H1 (cell line): ENCODE measurements at regions not wholly inside any gene's neighbourhood (a gene's known extent, or its start where the extent isn't known, plus 50 kb on each side); places are given as distances from the start of the nearest gene placed in this dataset.
A peak's percentile ranks its signal among the peaks of the same experiment; 100 is the strongest.

Experiments
- CTCF ChIA-PET: fragments of 300-600 bp; sonication (Branson Sonifier 250); formaldehyde crosslinking; loops from one replicate; lab custom pipeline; 2021; ENCODE audit not compliant: partially characterized antibody; lab: Charles Lee
- POLR2A ChIA-PET: fragments of 300-600 bp; sonication (Branson Sonifier 250); formaldehyde crosslinking; loops from one replicate; lab custom pipeline; 2021; ENCODE audit warnings: inconsistent platforms; ENCODE audit not compliant: partially characterized antibody; lab: Charles Lee
- DNase-seq, 2 experiments: peaks; one replicate each; pipeline versions ENCODE4 v3.0.0 to v3.0.0-alpha.2; 2010 to 2022; ENCODE audit warnings: low spot score in 2 of 2, low read depth in 1 of 2, mixed read lengths in 1 of 2
- FAIRE-seq: peaks from 2 replicates; lab custom pipeline; 2011; peaks lifted over from hg19 to GRCh38; lab: Jason Lieb, UNC
- H2AFZ ChIP-seq: 2 replicates; pipeline ENCODE4 v1.8.1; 2012; ENCODE audit warnings: low read length, inconsistent platforms
- H2AK5ac ChIP-seq: 2 replicates; pipeline ENCODE4 v1.6.1; 2013; ENCODE audit warnings: low read depth, low read length
- H2BK120ac ChIP-seq: replicated peaks from 2 replicates; pipeline ENCODE3; 2013; ENCODE audit warnings: low read depth, low read length, inconsistent platforms
- H2BK12ac ChIP-seq: 2 replicates; pipeline ENCODE4 v1.6.1; 2013; ENCODE audit warnings: low read depth, low read length
- H2BK15ac ChIP-seq: 2 replicates; pipeline ENCODE4 v1.6.1; 2013; ENCODE audit warnings: low read length
- H2BK20ac ChIP-seq: 2 replicates; pipeline ENCODE4 v1.6.1; 2013; ENCODE audit warnings: low read length
- H2BK5ac ChIP-seq: 2 replicates; pipeline ENCODE4 v1.6.1; 2013; ENCODE audit warnings: low read depth, low read length
- H3K14ac ChIP-seq: 2 replicates; pipeline ENCODE4 v1.6.1; 2013; ENCODE audit warnings: inconsistent platforms; ENCODE audit not compliant: insufficient read length
- H3K18ac ChIP-seq: 2 replicates; pipeline ENCODE4 v1.6.1; 2013; ENCODE audit warnings: low read length; ENCODE audit errors: extremely low read depth
- H3K23ac ChIP-seq: 2 replicates; pipeline ENCODE4 v1.6.1; 2013; ENCODE audit warnings: inconsistent platforms; ENCODE audit not compliant: insufficient read length
- H3K23me2 ChIP-seq: 2 replicates; pipeline ENCODE4 v1.6.1; 2013; ENCODE audit warnings: low read depth, low read length
- H3K27ac ChIP-seq: 2 replicates; pipeline ENCODE4 v1.6.1; 2011; ENCODE audit warnings: low read depth, low read length, inconsistent platforms
- H3K27me3 ChIP-seq, 4 experiments: replicated peaks in 1 of 4; 1 replicate in 1 of 4; 2 replicates in 3 of 4; pipeline versions ENCODE4 v1.6.1 to v1.8.1; 2011 to 2013; ENCODE audit warnings: low read length in 3 of 4, mild to moderate bottlenecking in 3 of 4, inconsistent platforms in 2 of 4, mixed read lengths in 2 of 4, moderate library complexity in 1 of 4; ENCODE audit not compliant: control insufficient read depth in 3 of 4, insufficient read depth in 3 of 4; ENCODE audit errors: extremely low read depth in 1 of 4
- H3K36me3 ChIP-seq, 4 experiments: 2 replicates each; pipeline versions ENCODE4 v1.6.1 to v1.8.1; 2011 to 2013; ENCODE audit warnings: mild to moderate bottlenecking in 4 of 4, low read length in 3 of 4, moderate library complexity in 2 of 4, control low read depth in 1 of 4, inconsistent platforms in 1 of 4; ENCODE audit not compliant: insufficient read depth in 4 of 4, control insufficient read depth in 2 of 4
- H3K4ac ChIP-seq: replicated peaks from 2 replicates; pipeline ENCODE3; 2013; ENCODE audit warnings: low read length, low read depth, mixed read lengths, inconsistent platforms; ENCODE audit not compliant: insufficient read length
- H3K4me1 ChIP-seq, 4 experiments: replicated peaks in 1 of 4; 1 replicate in 1 of 4; 2 replicates in 3 of 4; pipeline versions ENCODE4 v1.6.1 to v1.8.1; 2011 to 2013; ENCODE audit warnings: low read length in 3 of 4, inconsistent platforms in 2 of 4, mixed read lengths in 1 of 4; ENCODE audit not compliant: insufficient read depth in 4 of 4, control insufficient read depth in 3 of 4
- H3K4me2 ChIP-seq, 2 experiments: 2 replicates each; pipeline versions ENCODE4 v1.6.1 to v1.8.1; 2011 to 2013; ENCODE audit warnings: low read depth in 2 of 2, low read length in 2 of 2, control low read depth in 1 of 2, inconsistent platforms in 1 of 2, mild to moderate bottlenecking in 1 of 2; ENCODE audit not compliant: insufficient read depth in 1 of 2
- H3K4me3 ChIP-seq, 4 experiments: fragments of 200-600, 300-600 bp in 1 of 4; sonication (generic), shearing (Covaris generic), sonication (Bioruptor Twin) in 1 of 4; 2 replicates each; pipeline versions ENCODE4 v1.5.1 to v1.8.1; 2011 to 2016; ENCODE audit warnings: low read length in 4 of 4, low read depth in 3 of 4, control low read depth in 2 of 4, inconsistent platforms in 2 of 4, mild to moderate bottlenecking in 2 of 4, mixed read lengths in 1 of 4, moderate library complexity in 1 of 4; ENCODE audit not compliant: insufficient read depth in 2 of 4; ENCODE audit errors: extremely low read depth in 1 of 4
- H3K56ac ChIP-seq: replicated peaks from 2 replicates; pipeline ENCODE3; 2013; ENCODE audit warnings: low read depth, mild to moderate bottlenecking, mixed read lengths, low read length, inconsistent platforms; ENCODE audit not compliant: insufficient read length
- H3K79me1 ChIP-seq: 2 replicates; pipeline ENCODE4 v1.6.1; 2013; ENCODE audit warnings: low read depth, low read length, control low read depth
- H3K79me2 ChIP-seq, 2 experiments: 2 replicates each; pipeline versions ENCODE4 v1.6.1 to v1.8.1; 2012 to 2013; ENCODE audit warnings: low read length in 2 of 2, mild to moderate bottlenecking in 2 of 2, inconsistent platforms in 1 of 2; ENCODE audit not compliant: insufficient read depth in 2 of 2, control insufficient read depth in 1 of 2
- H3K9ac ChIP-seq, 4 experiments: replicated peaks in 1 of 4; 1 replicate in 1 of 4; 2 replicates in 3 of 4; pipeline versions ENCODE4 v1.6.1 to v1.8.1; 2011 to 2013; ENCODE audit warnings: low read depth in 3 of 4, low read length in 3 of 4, control low read depth in 2 of 4, mild to moderate bottlenecking in 2 of 4, moderate library complexity in 2 of 4, inconsistent platforms in 1 of 4; ENCODE audit errors: extremely low read depth in 1 of 4
- H3K9me3 ChIP-seq, 2 experiments: 2 replicates each; pipeline versions ENCODE4 v1.6.1 to v1.8.1; 2012 to 2013; ENCODE audit warnings: mild to moderate bottlenecking in 2 of 2, moderate library complexity in 2 of 2, control low read depth in 1 of 2, inconsistent platforms in 1 of 2, low read depth in 1 of 2, low read length in 1 of 2, mixed read lengths in 1 of 2; ENCODE audit not compliant: insufficient read depth in 2 of 2
- H4K20me1 ChIP-seq, 2 experiments: replicated peaks in 1 of 2; 2 replicates each; pipeline versions ENCODE3 to v1.8.1; 2011 to 2013; ENCODE audit warnings: inconsistent platforms in 2 of 2, low read length in 2 of 2, mild to moderate bottlenecking in 1 of 2; ENCODE audit not compliant: insufficient read depth in 2 of 2, control insufficient read depth in 1 of 2
- H4K5ac ChIP-seq: 2 replicates; pipeline ENCODE4 v1.6.1; 2013; ENCODE audit warnings: low read length, low read depth, mixed read lengths, inconsistent platforms; ENCODE audit not compliant: insufficient read length
- H4K8ac ChIP-seq: 2 replicates; pipeline ENCODE4 v1.8.0; 2013; ENCODE audit warnings: mild to moderate bottlenecking, moderate library complexity, low read length, inconsistent platforms; ENCODE audit not compliant: insufficient read depth; ENCODE audit errors: extremely low read depth
- H4K91ac ChIP-seq: replicated peaks from 2 replicates; pipeline ENCODE3; 2013; ENCODE audit warnings: low read length, mixed read lengths, inconsistent platforms; ENCODE audit not compliant: insufficient read length
- ASH2L ChIP-seq: fragments of 200-600, 300-600 bp; sonication (generic); IDR thresholded peaks from one replicate; pipeline ENCODE4 v1.7.1; 2017; ENCODE audit warnings: low read length
- BACH1 ChIP-seq: IDR thresholded peaks from 2 replicates; pipeline ENCODE4 v1.6.1; 2012; ENCODE audit warnings: low read length, improper control_type of control experiment
- CEBPB ChIP-seq: IDR thresholded peaks from 2 replicates; pipeline ENCODE4 v1.6.1; 2012; ENCODE audit warnings: low read depth, low read length
- KDM1A ChIP-seq: fragments of 200-600, 300-600 bp; sonication (generic); IDR thresholded peaks from 2 replicates; pipeline ENCODE4 v1.7.1; 2016; ENCODE audit warnings: mild to moderate bottlenecking, low read length, borderline replicate concordance
- RAD21 ChIP-seq, 2 experiments: IDR thresholded peaks in 1 of 2; conservative IDR thresholded peaks in 1 of 2; 2 replicates each; pipeline ENCODE4 v1.6.1; 2011; ENCODE audit warnings: low read depth in 2 of 2, low read length in 2 of 2, improper control_type of control experiment in 1 of 2, inconsistent platforms in 1 of 2, mild to moderate bottlenecking in 1 of 2, moderate library complexity in 1 of 2
- SRF ChIP-seq: IDR thresholded peaks from 2 replicates; pipeline ENCODE4 v1.6.1; 2011; ENCODE audit warnings: mild to moderate bottlenecking, low read depth, low read length, moderate library complexity
- ZNF274 ChIP-seq: IDR thresholded peaks from 2 replicates; pipeline ENCODE4 v1.7.0; 2012; ENCODE audit warnings: low read length, borderline replicate concordance; ENCODE audit errors: extremely low read depth
- WGBS, 2 experiments: shearing (Covaris generic) in 1 of 2; methylation state at CpG; one replicate each; pipeline versions ENCODE4 v1.1.6 to v1.1.7; 2013 to 2015; ENCODE audit warnings: low lambda C conversion rate in 2 of 2, mixed read lengths in 2 of 2, inconsistent platforms in 1 of 2, low coverage in 1 of 2, missing lambda C conversion rate in 1 of 2; ENCODE audit not compliant: insufficient replicate concordance in 2 of 2, insufficient coverage in 1 of 2, insufficient read length in 1 of 2; ENCODE audit errors: extremely low coverage in 1 of 2, missing lambda C conversion rate in 1 of 2; 5-methylcytosine and 5-hydroxymethylcytosine counted together

DNA sequence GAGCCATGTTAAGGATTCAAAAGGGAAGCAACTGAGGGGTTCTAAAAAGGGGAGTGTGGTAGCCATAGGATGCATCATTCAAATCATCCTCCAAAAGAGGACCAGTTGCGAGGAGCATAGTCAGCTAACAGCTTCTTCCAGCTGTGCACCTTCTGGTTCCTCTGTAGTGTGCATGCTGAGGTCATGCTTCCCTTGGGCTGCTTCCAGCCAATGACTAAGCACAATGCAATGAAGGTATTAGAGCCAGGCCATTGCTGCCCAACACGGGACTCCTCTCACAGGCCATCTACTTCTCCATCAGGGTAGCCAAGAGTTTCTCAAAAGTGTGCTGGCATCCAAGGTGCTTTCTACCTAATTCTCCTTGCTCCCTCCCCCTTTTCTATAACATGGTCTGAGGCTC is 69.2 kb upstream of the ARID2 start:
- ChIA-PET CTCF (no interaction called here), POLR2A (interaction anchor here (1.1 kb wide), 1 partner anchor 67 kb away, joined by 4 read pairs; no protein-coding TSS in a partner anchor)
- DNase-seq = no peak
- no peak overlapping the region for H3K23ac ChIP-seq
- no peaks in the 10 kb centered on the region for H4K20me1 ChIP-seq
- no peak overlapping the region for H3K27ac ChIP-seq
- no peaks in the 10 kb centered on the region for H3K27me3 ChIP-seq
- no peaks in the 10 kb centered on the region for H3K9me3 ChIP-seq
- no peak overlapping the region for H3K9ac ChIP-seq
- no peaks in the 10 kb centered on the region for H3K79me2 ChIP-seq
- peaks cover 0 to 2% (median 0%) of the 10 kb centered on the region in 4 experiments; a peak in 1 of 7 replicates for H3K4me1 ChIP-seq
- H3K79me1 ChIP-seq = no peaks in the 10 kb centered on the region
- H4K8ac ChIP-seq = no peak overlapping the region
- H3K36me3 ChIP-seq = no peaks in the 10 kb centered on the region
- 0 out of 2 replicates have a peak overlapping the region, but pooled peaks have one; percentile 29 for H2BK15ac ChIP-seq
- peak overlapping the region; percentile 91; the same call in 1 of the 2 replicates for H2AFZ ChIP-seq
- no peak overlapping the region for H4K91ac ChIP-seq
- H2AK5ac ChIP-seq = no peak overlapping the region
- no peak overlapping the region for H3K4me2 ChIP-seq
- H3K4me3 ChIP-seq = no peak overlapping the region
- H2BK5ac ChIP-seq = no peak overlapping the region
- H3K23me2 ChIP-seq = no peaks in the 10 kb centered on the region; the same call in 1 of the 2 replicates
- 85% methylated on average over 2 of the region's 2 CpGs; no CpG with 5 or more reads in 1 of the 2 experiments for WGBS, 2 experiments
- H2BK120ac ChIP-seq = no peak overlapping the region
- no peak overlapping the region for H4K5ac ChIP-seq
- no peak overlapping the region for H3K4ac ChIP-seq
- H3K18ac ChIP-seq = 0 out of 2 replicates have a peak overlapping the region, but pooled peaks have one; percentile 19
- no peak overlapping the region for H3K14ac ChIP-seq
- no peak overlapping the region; the same call in 1 of the 2 replicates for H2BK12ac ChIP-seq
- H3K56ac ChIP-seq = no peak overlapping the region
- FAIRE-seq = no peak
- no peak overlapping the region for H2BK20ac ChIP-seq
- TF ChIP-seq RAD21 (IDR thresholded peaks at IDR 0.05 in 1 of 2, conservative IDR thresholded peaks at IDR 0.05 in 1 of 2; ENCODE audit: low read depth in 2 of 2, low read length in 2 of 2) = no peak
- TF ChIP-seq SRF = no peak
- TF ChIP-seq KDM1A = no peak
- TF ChIP-seq BACH1 = peak; percentile 50; the same call in 1 of the 2 replicates
- TF ChIP-seq ASH2L = no peak
- no peak for TF ChIP-seq ZNF274
- TF ChIP-seq CEBPB = no peak
